ENCODE measurements at regions not wholly inside any gene's neighbourhood (a gene's known extent, or its start where the extent isn't known, plus 50 kb on each side); places are given as distances from the start of the nearest gene placed in this dataset.

DNA sequence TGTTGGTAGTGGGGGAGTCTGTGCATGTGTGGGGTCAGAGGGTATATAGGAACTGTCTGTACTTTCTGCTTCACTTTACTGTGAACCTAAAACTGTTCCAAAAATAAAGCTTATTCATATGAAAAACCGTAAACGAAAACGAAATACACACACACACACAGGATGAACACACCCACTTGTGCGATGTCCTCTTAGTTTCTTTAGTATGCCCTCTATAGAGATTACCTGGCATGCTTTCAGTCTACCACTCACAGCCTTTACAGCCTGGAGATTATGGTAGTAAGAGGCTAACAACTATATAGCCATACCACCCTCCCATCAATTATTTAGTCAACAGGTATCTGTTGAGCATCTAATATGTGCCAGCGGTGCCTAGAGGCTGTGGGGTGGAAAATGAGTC is 60.0 kb upstream of the UBE3A start:
- H3K27ac Mint-ChIP-seq = no peak overlapping the region
- Histone ChIP-seq H3K27me3 (replicated peaks in 1 of 4; ENCODE audit: control extremely low read depth in 1 of 4, control insufficient read depth in 3 of 4, insufficient read depth in 4 of 4, low read length in 3 of 4) (no peaks in the 10 kb centered on the region), H3K9me3 (ENCODE audit: control extremely low read depth in 1 of 3, control insufficient read depth in 2 of 3, insufficient read depth in 1 of 3, low read length in 2 of 3) (no peaks in the 10 kb centered on the region), H3K27ac (ENCODE audit: low read length in 2 of 2) (no peak overlapping the region), H3K36me3 (replicated peaks in 1 of 2; ENCODE audit: control extremely low read depth in 1 of 2, control insufficient read depth in 1 of 2, extremely low read depth in 1 of 2, insufficient read depth in 2 of 2, low read length in 1 of 2) (no peaks in the 10 kb centered on the region), H3K9ac (ENCODE audit: low read length) (no peak overlapping the region), H4K20me1 (ENCODE audit: control insufficient read depth, insufficient read depth, low read length, poor library complexity, severe bottlenecking) (no peaks in the 10 kb centered on the region), H3K4me1 (ENCODE audit: control insufficient read depth in 2 of 2, insufficient read depth in 2 of 2, low read length in 2 of 2) (no peaks in the 10 kb centered on the region), H3K4me3 (ENCODE audit: control extremely low read depth in 1 of 5, extremely low read depth in 1 of 5, insufficient read depth in 1 of 5, low read depth in 2 of 5, low read length in 4 of 5) (no peak overlapping the region), H3K79me2 (ENCODE audit: control insufficient read depth, insufficient read depth, low read length) (no peaks in the 10 kb centered on the region), H2AFZ (ENCODE audit: insufficient read depth, low read depth, low read length, poor library complexity, severe bottlenecking) (no peak overlapping the region), H3K4me2 (replicated peaks; ENCODE audit: low read depth, low read length, poor library complexity, severe bottlenecking) (no peak overlapping the region)
- POLR2A ChIA-PET = no interaction called here
- ATAC-seq (ENCODE audit: low read depth) (no peak), DNase-seq (no peak)
- H3K9me3 Mint-ChIP-seq (ENCODE audit: insufficient read depth) = peaks cover 7% of the 10 kb centered on the region
- CTCF ChIA-PET = interaction anchor here (0.6 to 1.4 kb wide), 2 partner anchors 10 to 60 kb away, joined by 3 to 8 read pairs; no protein-coding TSS in a partner anchor
- WGBS (ENCODE audit: insufficient coverage) = 97% methylated on average over 3 of the region's 5 CpGs
- intact Hi-C loops (cut with micrococcal nuclease) = no loop called here
- no peaks in the 10 kb centered on the region for H3K27me3 Mint-ChIP-seq
- H3K4me1 Mint-ChIP-seq = no peaks in the 10 kb centered on the region
- no peak overlapping the region for H3K4me3 Mint-ChIP-seq
- TF ChIP-seq EZH2 (IDR thresholded peaks at IDR 0.05; ENCODE audit: borderline replicate concordance, insufficient read depth, low read depth, low read length, poor library complexity, severe bottlenecking) = no peak
- TF ChIP-seq, protein P1, sequence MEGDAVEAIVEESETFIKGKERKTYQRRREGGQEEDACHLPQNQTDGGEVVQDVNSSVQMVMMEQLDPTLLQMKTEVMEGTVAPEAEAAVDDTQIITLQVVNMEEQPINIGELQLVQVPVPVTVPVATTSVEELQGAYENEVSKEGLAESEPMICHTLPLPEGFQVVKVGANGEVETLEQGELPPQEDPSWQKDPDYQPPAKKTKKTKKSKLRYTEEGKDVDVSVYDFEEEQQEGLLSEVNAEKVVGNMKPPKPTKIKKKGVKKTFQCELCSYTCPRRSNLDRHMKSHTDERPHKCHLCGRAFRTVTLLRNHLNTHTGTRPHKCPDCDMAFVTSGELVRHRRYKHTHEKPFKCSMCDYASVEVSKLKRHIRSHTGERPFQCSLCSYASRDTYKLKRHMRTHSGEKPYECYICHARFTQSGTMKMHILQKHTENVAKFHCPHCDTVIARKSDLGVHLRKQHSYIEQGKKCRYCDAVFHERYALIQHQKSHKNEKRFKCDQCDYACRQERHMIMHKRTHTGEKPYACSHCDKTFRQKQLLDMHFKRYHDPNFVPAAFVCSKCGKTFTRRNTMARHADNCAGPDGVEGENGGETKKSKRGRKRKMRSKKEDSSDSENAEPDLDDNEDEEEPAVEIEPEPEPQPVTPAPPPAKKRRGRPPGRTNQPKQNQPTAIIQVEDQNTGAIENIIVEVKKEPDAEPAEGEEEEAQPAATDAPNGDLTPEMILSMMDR (IDR thresholded peaks at IDR 0.05) = no peak

DNA sequence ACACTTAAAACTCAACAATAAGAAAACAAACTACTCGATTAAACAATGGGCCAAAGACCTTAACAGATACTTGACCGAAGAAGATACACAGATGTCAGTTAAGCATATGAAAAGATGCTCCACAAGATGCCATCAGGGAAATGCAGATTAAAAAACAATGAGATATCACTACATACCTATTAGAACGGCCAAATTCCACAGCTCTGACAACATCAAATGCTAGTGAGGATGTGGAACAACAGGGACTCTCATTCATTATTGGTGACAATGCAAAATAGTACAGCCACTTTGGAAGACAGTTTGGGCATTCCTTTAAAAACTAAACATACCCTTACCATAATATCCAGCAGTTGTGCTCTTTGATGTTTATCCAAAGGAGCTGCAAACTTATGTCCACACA is 59.1 kb upstream of the UBE3A start:
- ChIA-PET CTCF (interaction anchor here (0.8 to 1.4 kb wide), 2 partner anchors 9 to 11 kb away, joined by 3 to 8 read pairs; no protein-coding TSS in a partner anchor), POLR2A (no interaction called here)
- H3K27ac ChIP-seq (ENCODE audit: low read length in 2 of 2) = no peak overlapping the region
- ATAC-seq (ENCODE audit: low read depth) (no peak), DNase-seq (no peak)
- H3K36me3 ChIP-seq (replicated peaks in 1 of 2; ENCODE audit: control extremely low read depth in 1 of 2, control insufficient read depth in 1 of 2, extremely low read depth in 1 of 2, insufficient read depth in 2 of 2, low read length in 1 of 2) = no peaks in the 10 kb centered on the region
- Mint-ChIP-seq H3K27ac (no peak overlapping the region), H3K27me3 (no peaks in the 10 kb centered on the region), H3K4me3 (no peak overlapping the region), H3K4me1 (no peaks in the 10 kb centered on the region), H3K9me3 (ENCODE audit: insufficient read depth) (peaks cover 7% of the 10 kb centered on the region)
- H3K9me3 ChIP-seq (ENCODE audit: control extremely low read depth in 1 of 3, control insufficient read depth in 2 of 3, insufficient read depth in 1 of 3, low read length in 2 of 3) = no peaks in the 10 kb centered on the region
- H3K9ac ChIP-seq (ENCODE audit: low read length) = no peak overlapping the region
- no peak overlapping the region for H3K4me3 ChIP-seq (ENCODE audit: control extremely low read depth in 1 of 5, extremely low read depth in 1 of 5, insufficient read depth in 1 of 5, low read depth in 2 of 5, low read length in 4 of 5)
- intact Hi-C loops (cut with micrococcal nuclease) = no loop called here
- no CpG with 5 or more reads among the region's 3 CpGs for WGBS (ENCODE audit: insufficient coverage)
- H3K27me3 ChIP-seq (replicated peaks in 1 of 4; ENCODE audit: control extremely low read depth in 1 of 4, control insufficient read depth in 3 of 4, insufficient read depth in 4 of 4, low read length in 3 of 4) = no peaks in the 10 kb centered on the region
- no peaks in the 10 kb centered on the region for H4K20me1 ChIP-seq (ENCODE audit: control insufficient read depth, insufficient read depth, low read length, poor library complexity, severe bottlenecking)
- no peak for TF ChIP-seq EZH2 (IDR thresholded peaks at IDR 0.05; ENCODE audit: borderline replicate concordance, insufficient read depth, low read depth, low read length, poor library complexity, severe bottlenecking)
- TF ChIP-seq, protein P1 (IDR thresholded peaks at IDR 0.05) = no peak
- no peaks in the 10 kb centered on the region for H3K4me1 ChIP-seq (ENCODE audit: control insufficient read depth in 2 of 2, insufficient read depth in 2 of 2, low read length in 2 of 2)
- H3K4me2 ChIP-seq (replicated peaks; ENCODE audit: low read depth, low read length, poor library complexity, severe bottlenecking) = no peak overlapping the region
- H3K79me2 ChIP-seq (ENCODE audit: control insufficient read depth, insufficient read depth, low read length) = no peaks in the 10 kb centered on the region
- no peak overlapping the region for H2AFZ ChIP-seq (ENCODE audit: insufficient read depth, low read depth, low read length, poor library complexity, severe bottlenecking)
